ENCODE measurements at regions not wholly inside any gene's neighbourhood (a gene's known extent, or its start where the extent isn't known, plus 50 kb on each side); places are given as distances from the start of the nearest gene placed in this dataset.

GRCh38 chr3:118557513-118557912 lies 477.1 kb downstream of the IGSF11 start:
- no peak for ATAC-seq
- CTCF ChIA-PET, result no interaction called here
- Histone ChIP-seq H3K9me2 (replicated peaks; ENCODE audit: low read length) (no peaks in the 10 kb centered on the region), H3K27me3 (ENCODE audit: low read length) (no peaks in the 10 kb centered on the region), H3K9me3 (ENCODE audit: low read length) (peaks cover 26% of the 10 kb centered on the region), H3K4me1 (ENCODE audit: insufficient read depth, low read length) (no peaks in the 10 kb centered on the region), H3F3A (ENCODE audit: low read length, unreplicated experiment) (no peaks in the 10 kb centered on the region), H4K20me1 (ENCODE audit: low read length) (no peaks in the 10 kb centered on the region), H3K4me3 (ENCODE audit: low read length) (no peak overlapping the region), H3K36me3 (ENCODE audit: low read depth, low read length) (no peaks in the 10 kb centered on the region), H3K4me2 (ENCODE audit: low read length) (no peak overlapping the region), H3K27ac (ENCODE audit: low read length) (no peak overlapping the region), H3K79me2 (ENCODE audit: low read length) (no peaks in the 10 kb centered on the region), H2AFZ (ENCODE audit: low read length) (no peak overlapping the region), H3K9ac (ENCODE audit: low read length) (no peak overlapping the region)
- POLR2A ChIA-PET (ENCODE audit: unreplicated experiment), result no interaction called here
- no peak for DNase-seq
- no peak for TF ChIP-seq EZH2 (IDR thresholded peaks at IDR 0.05; ENCODE audit: low read length, unreplicated experiment)
- TF ChIP-seq EZH2phosphoT487 (IDR thresholded peaks at IDR 0.05; ENCODE audit: borderline replicate concordance, low read length), result no peak
- TF ChIP-seq CTCF (conservative IDR thresholded peaks at IDR 0.05; ENCODE audit: low read depth, low read length), result no peak
- no TSS peak for BruUV-seq (replicated peaks)
- intact Hi-C loops (cut with micrococcal nuclease), result no loop called here

GRCh38 chr3:118559286-118559685 lies 475.4 kb downstream of the IGSF11 start:
- BruUV-seq (replicated peaks), result no TSS peak
- Histone ChIP-seq H3K79me2 (ENCODE audit: low read length) (no peaks in the 10 kb centered on the region), H3K9me3 (ENCODE audit: low read length) (peaks cover 30% of the 10 kb centered on the region), H3K4me2 (ENCODE audit: low read length) (no peak overlapping the region), H3K27ac (ENCODE audit: low read length) (no peak overlapping the region), H3K9me2 (replicated peaks; ENCODE audit: low read length) (no peaks in the 10 kb centered on the region), H4K20me1 (ENCODE audit: low read length) (no peaks in the 10 kb centered on the region), H3K4me1 (ENCODE audit: insufficient read depth, low read length) (no peaks in the 10 kb centered on the region), H3K9ac (ENCODE audit: low read length) (no peak overlapping the region), H3K27me3 (ENCODE audit: low read length) (no peaks in the 10 kb centered on the region), H3F3A (ENCODE audit: low read length, unreplicated experiment) (no peaks in the 10 kb centered on the region), H2AFZ (ENCODE audit: low read length) (no peak overlapping the region), H3K36me3 (ENCODE audit: low read depth, low read length) (no peaks in the 10 kb centered on the region), H3K4me3 (ENCODE audit: low read length) (no peak overlapping the region)
- intact Hi-C loops (cut with micrococcal nuclease), result no loop called here
- DNase-seq, result no peak
- ChIA-PET CTCF (no interaction called here), POLR2A (ENCODE audit: unreplicated experiment) (no interaction called here)
- ATAC-seq, result no peak
- TF ChIP-seq EZH2 (IDR thresholded peaks at IDR 0.05; ENCODE audit: low read length, unreplicated experiment) (no peak), CTCF (conservative IDR thresholded peaks at IDR 0.05; ENCODE audit: low read depth, low read length) (no peak), EZH2phosphoT487 (IDR thresholded peaks at IDR 0.05; ENCODE audit: borderline replicate concordance, low read length) (no peak)

- Histone ChIP-seq H3K27me3 (ENCODE audit: low read length) (no peaks in the 10 kb centered on the region), H3K4me3 (ENCODE audit: low read length) (no peak overlapping the region), H2AFZ (ENCODE audit: low read length) (no peak overlapping the region), H3K9me3 (ENCODE audit: low read length) (peaks cover 30% of the 10 kb centered on the region), H3K4me2 (ENCODE audit: low read length) (no peak overlapping the region), H3K9me2 (replicated peaks; ENCODE audit: low read length) (no peaks in the 10 kb centered on the region), H3K79me2 (ENCODE audit: low read length) (no peaks in the 10 kb centered on the region), H4K20me1 (ENCODE audit: low read length) (no peaks in the 10 kb centered on the region), H3F3A (ENCODE audit: low read length, unreplicated experiment) (no peaks in the 10 kb centered on the region), H3K36me3 (ENCODE audit: low read depth, low read length) (no peaks in the 10 kb centered on the region), H3K9ac (ENCODE audit: low read length) (no peak overlapping the region), H3K27ac (ENCODE audit: low read length) (no peak overlapping the region), H3K4me1 (ENCODE audit: insufficient read depth, low read length) (no peaks in the 10 kb centered on the region)
- intact Hi-C loops (cut with micrococcal nuclease), result no loop called here
- no peak for ATAC-seq
- ChIA-PET POLR2A (ENCODE audit: unreplicated experiment) (interaction anchor here (0.6 kb wide), 1 partner anchor 929 kb away, joined by 3 read pairs; no protein-coding TSS in a partner anchor), CTCF (no interaction called here)
- no TSS peak for BruUV-seq (replicated peaks)
- DNase-seq, result no peak
- TF ChIP-seq EZH2 (IDR thresholded peaks at IDR 0.05; ENCODE audit: low read length, unreplicated experiment) (no peak), CTCF (conservative IDR thresholded peaks at IDR 0.05; ENCODE audit: low read depth, low read length) (no peak), EZH2phosphoT487 (IDR thresholded peaks at IDR 0.05; ENCODE audit: borderline replicate concordance, low read length) (no peak)
These were observed 469.8 kb downstream of the IGSF11 start for GRCh38 chr3:118564800-118565199.

Measured in PC-3 (cell line).